SU-DHL-6 (cell line): ENCODE measurements at regions not wholly inside any gene's neighbourhood (a gene's known extent, or its start where the extent isn't known, plus 50 kb on each side); places are given as distances from the start of the nearest gene placed in this dataset.

Experiments used
- EZH2phosphoT487 ChIP-seq: fragments of 200-600 bp; sonication (generic), shearing (Covaris generic); conservative IDR thresholded peaks from 2 replicates; pipeline ENCODE4 v1.6.1; 2018; ENCODE audit warnings: mild to moderate bottlenecking, antibody characterized with exemption, low read length, moderate library complexity, mixed read lengths
- TF ChIP-seq, protein P1 (sequence below): fragments of 200-600 bp; sonication (generic); IDR thresholded peaks from one replicate; pipeline ENCODE4 v1.5.1; 2017; ENCODE audit warnings: antibody characterized with exemption, mild to moderate bottlenecking, low read length, moderate library complexity; ENCODE audit not compliant: insufficient read depth, poor library complexity, severe bottlenecking

DNA sequence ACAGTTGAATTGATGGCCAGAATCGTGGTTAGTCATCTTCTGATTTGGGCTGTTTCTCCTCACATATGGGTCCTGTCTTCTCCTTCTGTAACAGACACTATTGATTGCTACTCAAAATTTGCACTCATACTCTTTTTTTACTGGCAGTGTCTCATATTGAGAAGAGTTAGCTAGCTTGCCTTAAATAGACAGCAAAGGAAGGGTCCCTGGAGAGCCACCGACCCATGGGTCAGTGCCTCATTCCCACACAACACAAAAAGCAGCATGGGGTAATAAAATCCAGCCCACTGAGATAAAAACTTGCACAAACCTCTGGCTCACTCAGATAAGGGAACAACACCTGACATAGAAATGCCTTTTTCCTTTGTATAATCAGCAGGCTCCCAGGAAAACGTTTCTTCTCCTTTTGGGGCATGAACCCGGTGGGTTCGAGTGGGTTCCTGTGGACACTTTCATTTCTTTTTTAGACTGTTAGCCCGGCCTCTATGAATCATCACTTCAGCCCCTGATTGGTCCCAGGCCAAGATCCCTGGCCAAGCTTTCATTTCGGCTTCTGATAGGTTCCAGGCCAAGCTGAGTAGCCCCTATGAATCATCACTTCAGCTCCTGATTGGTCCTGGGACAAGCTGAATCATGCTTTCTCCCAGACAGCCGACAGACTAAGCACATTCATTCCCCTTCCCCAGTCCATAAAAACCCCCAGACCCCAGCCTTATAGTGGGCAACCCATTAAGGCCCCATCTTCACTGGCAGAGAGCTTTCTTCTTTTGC lies 408.1 kb downstream of the DCAF12L2 start:
- TF ChIP-seq, protein P1, sequence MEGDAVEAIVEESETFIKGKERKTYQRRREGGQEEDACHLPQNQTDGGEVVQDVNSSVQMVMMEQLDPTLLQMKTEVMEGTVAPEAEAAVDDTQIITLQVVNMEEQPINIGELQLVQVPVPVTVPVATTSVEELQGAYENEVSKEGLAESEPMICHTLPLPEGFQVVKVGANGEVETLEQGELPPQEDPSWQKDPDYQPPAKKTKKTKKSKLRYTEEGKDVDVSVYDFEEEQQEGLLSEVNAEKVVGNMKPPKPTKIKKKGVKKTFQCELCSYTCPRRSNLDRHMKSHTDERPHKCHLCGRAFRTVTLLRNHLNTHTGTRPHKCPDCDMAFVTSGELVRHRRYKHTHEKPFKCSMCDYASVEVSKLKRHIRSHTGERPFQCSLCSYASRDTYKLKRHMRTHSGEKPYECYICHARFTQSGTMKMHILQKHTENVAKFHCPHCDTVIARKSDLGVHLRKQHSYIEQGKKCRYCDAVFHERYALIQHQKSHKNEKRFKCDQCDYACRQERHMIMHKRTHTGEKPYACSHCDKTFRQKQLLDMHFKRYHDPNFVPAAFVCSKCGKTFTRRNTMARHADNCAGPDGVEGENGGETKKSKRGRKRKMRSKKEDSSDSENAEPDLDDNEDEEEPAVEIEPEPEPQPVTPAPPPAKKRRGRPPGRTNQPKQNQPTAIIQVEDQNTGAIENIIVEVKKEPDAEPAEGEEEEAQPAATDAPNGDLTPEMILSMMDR: no peak
- TF ChIP-seq EZH2phosphoT487: no peak
